ENCODE measurements at regions not wholly inside any gene's neighbourhood (a gene's known extent, or its start where the extent isn't known, plus 50 kb on each side); places are given as distances from the start of the nearest gene placed in this dataset.
"Not testable (repeated sequence)": the region's sequence is repeated elsewhere in the genome, so short reads cannot be mapped to it uniquely, and the experiment has no call there.

DNA sequence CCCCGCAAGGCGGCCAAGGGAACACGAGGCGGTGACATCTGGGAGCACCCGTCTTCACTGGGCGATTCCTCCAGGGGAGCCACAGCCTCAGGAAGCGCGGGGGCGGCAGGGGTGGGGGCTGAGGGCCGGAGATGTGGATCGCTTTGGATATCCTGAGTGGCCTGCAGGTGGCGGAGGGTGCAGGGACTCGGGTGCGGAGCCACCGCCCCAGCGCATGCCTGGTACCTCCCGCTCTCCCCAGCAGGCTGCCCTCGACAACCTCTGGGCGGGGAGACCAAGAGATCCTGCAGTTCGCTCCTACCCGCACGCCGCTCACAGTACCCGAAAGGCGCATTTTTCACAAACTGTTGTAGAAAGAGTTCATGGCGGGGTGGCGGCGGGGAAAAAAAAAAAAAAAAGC lies 162.9 kb upstream of the PRKX start:
- not testable (repeated sequence) for H3K4me3 ChIP-seq (ENCODE audit: control insufficient read depth, low read depth, low read length); DNase-seq (ENCODE audit: low read depth)

DNA sequence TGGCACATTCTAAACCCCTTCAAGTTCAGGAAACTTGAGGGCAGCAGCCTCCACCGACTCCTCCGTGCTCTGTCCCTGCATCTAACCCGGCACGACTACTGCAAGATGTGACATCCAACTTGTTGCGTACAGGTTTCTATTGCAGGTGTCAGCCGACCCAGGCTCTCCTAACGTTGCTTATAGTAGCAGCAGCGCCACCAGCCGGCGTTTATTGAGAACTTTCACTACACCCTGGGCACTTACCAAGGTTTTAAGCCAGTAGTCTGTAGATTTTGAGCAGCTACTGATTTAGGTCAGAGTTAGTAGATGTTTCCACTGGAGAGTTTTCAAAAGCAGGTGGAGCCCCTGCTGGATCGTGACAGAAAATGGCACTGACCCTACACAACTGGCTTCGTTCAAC lies 162.2 kb upstream of the PRKX start:
- not testable (repeated sequence) for H3K4me3 ChIP-seq (ENCODE audit: control insufficient read depth, low read depth, low read length); DNase-seq (ENCODE audit: low read depth)

DNA sequence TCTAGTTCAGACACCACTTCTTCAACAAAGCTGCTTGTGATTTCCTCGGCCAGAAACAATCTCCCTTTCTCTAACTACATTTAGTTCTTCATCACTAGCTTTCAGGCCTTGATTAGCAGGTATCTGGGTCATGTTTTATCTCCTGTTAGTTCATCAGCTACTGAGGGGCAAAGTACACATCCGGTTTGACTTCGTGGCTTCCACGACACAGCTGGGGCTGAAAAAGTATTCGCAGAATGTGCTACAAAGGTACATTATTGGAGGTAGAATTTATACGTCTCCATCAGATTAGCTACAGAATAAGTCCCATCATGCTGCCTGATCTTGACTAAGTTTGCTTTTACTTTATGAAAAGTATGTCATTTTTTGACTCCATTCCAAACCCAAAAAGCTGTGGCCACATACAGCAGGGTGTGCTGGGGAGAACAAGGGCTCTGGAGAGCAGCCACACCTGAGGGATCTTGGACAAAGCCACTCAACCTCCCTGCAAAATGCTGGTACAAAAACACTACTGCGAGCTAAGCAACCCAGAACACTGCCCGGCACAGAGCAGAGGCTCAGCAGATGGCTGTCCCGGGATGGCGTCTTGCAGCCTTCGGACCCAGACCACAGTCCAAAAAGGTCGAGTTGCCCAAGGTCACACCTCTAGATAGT lies 158.9 kb upstream of the PRKX start:
- H3K4me3 ChIP-seq (ENCODE audit: control insufficient read depth, low read depth, low read length); DNase-seq (ENCODE audit: low read depth): not testable (repeated sequence)

DNA sequence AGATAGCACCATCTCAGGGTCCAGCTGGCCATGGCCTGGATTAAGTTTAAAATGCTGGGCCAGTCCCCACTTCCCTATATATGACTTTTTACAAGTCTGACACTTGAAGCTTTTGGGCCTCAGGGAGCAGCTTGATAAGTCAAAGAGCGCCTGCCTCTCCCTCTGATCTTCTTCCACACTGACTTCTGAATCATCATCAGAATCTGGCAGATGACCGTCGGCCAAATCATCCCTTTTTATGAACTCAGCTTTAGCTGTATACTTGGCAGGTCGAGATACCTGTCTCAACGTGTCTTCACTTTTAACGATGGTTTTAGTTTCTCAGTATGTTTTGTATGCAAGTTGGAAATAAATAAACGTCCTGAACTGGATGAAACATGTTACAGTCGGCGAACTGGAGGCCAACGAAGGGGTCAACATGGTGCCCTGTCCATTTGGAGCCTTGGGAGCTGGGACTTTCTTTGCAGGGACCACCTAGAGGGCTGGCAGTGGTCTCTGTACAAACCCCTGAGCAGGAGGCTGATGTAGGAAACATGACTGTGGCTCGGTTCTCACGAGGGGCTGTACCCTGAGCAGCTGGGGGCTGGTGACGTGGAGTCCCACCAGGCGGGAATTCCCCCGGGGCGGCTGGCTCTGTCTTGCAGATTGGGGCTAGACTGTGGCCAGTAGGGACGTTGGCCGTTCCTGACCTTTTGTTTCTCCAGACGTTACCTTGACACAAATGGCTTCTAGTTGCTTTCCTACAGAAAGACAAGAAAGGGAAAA lies 153.8 kb upstream of the PRKX start:
- not testable (repeated sequence) for H3K4me3 ChIP-seq (ENCODE audit: control insufficient read depth, low read depth, low read length)

DNA sequence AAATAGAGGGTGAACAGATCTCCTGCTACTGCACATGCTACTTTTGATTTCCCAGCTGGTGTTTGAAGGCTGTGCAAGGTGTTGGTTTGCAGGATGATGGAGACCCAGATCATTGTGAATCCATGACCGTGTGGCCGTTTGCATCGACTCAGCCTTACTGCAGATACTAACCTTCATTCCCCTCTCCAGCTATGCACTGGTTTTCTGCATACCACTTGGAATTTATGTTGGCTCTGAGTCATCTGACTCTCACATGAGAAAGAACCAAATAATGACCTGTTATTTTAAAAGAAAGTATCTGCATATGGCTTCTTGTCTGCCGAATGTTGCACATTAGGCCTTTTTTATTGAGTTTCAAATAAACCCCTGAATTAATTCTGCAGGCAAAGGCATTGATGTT lies 144.9 kb upstream of the PRKX start:
- not testable (repeated sequence) for DNase-seq (ENCODE audit: low read depth); H3K4me3 ChIP-seq (ENCODE audit: control insufficient read depth, low read depth, low read length)

More for the DNA sequence above, 153.8 kb upstream of the PRKX start:
- DNase-seq (ENCODE audit: low read depth): not testable (repeated sequence)

DNA sequence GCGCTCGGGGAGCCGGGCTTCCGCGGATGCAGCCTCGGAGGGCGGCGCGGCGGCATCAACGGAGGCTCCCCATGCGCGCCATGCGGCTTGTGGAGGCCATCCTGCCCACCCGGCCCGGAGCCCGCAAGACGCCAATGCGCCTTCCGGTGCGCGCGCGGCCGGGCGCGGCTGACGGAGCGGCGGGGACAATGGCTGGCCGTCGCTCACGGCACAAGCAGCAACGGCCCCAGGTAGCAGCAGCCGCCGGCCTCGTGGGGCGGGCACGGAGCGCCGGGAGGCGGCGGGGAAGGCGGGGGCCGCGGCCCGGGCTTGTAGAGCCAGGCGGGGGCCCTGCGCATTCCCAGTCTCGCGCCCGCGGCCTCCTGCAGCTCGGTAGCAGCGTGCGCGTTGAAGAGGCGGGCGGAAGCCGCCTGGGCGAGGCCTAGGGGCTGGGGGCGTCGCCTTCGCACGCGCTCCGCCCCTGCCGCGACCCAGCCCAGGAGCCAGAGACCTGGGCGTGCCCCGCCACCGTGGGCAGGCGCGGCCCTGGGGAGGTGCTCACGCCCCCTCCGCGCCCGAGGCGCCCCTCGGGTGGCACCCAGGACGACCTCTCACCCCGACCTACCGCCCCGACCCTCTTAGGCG lies 130.2 kb upstream of the PRKX start:
- not testable (repeated sequence) for H3K4me3 ChIP-seq (ENCODE audit: control insufficient read depth, low read depth, low read length); DNase-seq (ENCODE audit: low read depth)

DNA sequence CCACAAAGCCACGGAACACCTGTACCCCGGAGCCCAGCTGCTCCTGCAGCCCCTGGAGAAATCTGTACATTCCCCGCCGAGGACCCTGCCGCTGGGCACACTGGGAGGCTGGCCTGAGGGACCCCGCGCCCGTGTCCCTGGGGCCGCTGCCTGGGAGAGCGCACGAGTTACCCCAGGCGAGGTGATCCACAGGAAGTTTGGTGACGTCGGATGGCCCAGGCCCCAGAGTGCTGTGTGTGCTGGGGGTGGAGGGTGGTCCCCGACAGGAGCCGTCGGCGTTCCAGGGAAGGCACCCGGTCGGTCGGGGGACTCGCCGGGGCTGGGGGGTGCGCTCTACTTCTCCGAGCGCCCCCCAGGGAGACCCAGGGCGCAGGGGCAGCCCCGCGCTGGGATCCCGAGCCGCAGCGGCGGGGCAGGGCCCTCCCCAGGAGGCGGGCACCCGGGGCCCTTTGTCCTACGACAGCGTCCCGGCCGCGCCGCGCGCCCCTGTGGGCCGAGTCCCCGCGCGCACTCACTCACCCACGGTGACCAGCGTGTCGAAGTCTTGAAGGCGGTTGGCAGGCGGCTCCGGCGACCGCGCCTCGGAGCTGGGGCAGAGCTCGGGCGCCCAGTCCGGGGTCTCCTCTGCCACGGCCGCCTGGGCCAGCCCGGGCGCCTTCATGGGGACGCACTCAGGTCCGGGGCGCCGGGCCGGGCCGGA lies 129.5 kb upstream of the PRKX start:
- peak overlapping the region; percentile 42 for H3K4me3 ChIP-seq (ENCODE audit: control insufficient read depth, low read depth, low read length)
- DNase-seq (ENCODE audit: low read depth): not testable (repeated sequence)

DNA sequence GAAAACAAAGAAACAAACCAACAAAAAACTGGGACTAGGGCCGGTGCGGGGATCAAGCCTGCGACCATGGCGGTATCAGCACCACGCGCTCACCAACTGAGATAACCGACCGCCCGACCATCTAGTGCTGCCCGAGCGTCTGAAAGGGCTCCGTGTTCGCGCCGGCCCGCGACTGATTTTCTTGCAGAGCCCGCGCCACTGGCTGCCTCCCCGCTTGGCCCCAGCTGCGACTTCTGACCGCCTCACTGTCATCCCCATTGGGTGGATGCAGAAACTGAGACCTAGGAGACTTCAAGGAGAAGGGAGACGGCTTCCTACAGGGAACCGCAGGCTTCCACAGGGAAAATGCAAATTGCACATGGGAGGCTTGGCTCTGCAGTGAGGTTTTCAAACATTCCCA lies 125.3 kb upstream of the PRKX start:
- not testable (repeated sequence) for DNase-seq (ENCODE audit: low read depth); H3K4me3 ChIP-seq (ENCODE audit: control insufficient read depth, low read depth, low read length)

DNA sequence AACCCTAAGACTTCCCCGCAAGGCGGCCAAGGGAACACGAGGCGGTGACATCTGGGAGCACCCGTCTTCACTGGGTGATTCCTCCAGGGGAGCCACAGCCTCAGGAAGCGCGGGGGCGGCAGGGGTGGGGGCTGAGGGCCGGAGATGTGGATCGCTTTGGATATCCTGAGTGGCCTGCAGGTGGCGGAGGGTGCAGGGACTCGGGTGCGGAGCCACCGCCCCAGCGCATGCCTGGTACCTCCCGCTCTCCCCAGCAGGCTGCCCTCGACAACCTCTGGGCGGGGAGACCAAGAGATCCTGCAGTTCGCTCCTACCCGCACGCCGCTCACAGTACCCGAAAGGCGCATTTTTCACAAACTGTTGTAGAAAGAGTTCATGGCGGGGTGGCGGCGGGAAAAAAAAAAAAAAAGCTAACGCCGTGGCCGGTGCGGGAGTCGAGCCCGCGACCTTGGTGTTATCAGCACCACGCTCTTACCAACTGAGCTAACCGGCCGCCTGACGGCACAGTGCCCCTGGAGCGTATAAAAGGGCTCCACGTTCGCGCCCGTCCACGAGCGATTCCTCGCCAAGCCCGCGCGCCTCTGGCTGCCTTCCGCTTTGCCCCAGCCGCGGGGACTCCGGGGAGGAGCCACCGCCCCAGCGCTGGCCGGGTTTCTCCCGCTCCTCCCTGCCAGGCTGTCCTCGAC lies 124.7 kb upstream of the PRKX start:
- DNase-seq (ENCODE audit: low read depth); H3K4me3 ChIP-seq (ENCODE audit: control insufficient read depth, low read depth, low read length): not testable (repeated sequence)

DNA sequence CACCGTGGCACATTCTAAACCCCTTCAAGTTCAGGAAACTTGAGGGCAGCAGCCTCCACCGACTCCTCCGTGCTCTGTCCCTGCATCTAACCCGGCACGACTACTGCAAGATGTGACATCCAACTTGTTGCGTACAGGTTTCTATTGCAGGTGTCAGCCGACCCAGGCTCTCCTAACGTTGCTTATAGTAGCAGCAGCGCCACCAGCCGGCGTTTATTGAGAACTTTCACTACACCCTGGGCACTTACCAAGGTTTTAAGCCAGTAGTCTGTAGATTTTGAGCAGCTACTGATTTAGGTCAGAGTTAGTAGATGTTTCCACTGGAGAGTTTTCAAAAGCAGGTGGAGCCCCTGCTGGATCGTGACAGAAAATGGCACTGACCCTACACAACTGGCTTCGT lies 123.8 kb upstream of the PRKX start:
- not testable (repeated sequence) for H3K4me3 ChIP-seq (ENCODE audit: control insufficient read depth, low read depth, low read length); DNase-seq (ENCODE audit: low read depth)

DNA sequence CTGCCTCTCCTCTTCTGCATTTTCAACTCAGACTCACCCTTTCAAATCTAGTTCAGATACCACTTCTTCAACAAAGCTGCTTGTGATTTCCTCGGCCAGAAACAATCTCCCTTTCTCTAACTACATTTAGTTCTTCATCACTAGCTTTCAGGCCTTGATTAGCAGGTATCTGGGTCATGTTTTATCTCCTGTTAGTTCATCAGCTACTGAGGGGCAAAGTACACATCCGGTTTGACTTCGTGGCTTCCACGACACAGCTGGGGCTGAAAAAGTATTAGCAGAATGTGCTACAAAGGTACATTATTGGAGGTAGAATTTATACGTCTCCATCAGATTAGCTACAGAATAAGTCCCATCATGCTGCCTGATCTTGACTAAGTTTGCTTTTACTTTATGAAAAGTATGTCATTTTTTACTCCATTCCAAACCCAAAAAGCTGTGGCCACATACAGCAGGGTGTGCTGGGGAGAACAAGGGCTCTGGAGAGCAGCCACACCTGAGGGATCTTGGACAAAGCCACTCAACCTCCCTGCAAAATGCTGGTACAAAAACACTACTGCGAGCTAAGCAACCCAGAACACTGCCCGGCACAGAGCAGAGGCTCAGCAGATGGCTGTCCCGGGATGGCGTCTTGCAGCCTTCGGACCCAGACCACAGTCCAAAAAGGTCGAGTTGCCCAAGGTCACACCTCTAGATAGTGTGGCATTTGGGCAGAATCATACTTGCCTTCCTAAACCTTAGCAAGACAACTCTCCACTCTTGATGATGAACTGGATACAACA lies 120.5 kb upstream of the PRKX start:
- DNase-seq (ENCODE audit: low read depth); H3K4me3 ChIP-seq (ENCODE audit: control insufficient read depth, low read depth, low read length): not testable (repeated sequence)

DNA sequence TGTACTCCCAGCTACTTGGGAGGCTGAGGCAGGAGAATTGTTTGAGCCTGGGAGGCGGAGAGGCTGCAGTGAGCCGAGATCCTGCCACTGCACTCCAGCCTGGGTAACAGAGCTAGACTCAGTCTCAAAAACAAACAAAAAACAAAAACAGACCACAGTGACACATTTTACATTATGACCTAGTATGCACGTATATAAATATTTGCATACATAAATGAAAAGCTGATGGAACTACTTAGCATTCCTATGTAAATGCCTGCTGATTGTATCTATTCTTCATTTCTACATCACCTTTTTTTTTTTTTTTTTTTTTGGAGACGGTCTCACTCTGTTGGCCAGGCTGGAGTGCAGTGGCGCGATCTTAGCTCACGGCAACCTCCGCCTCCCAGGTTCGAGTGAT lies 116.6 kb upstream of the PRKX start:
- not testable (repeated sequence) for H3K4me3 ChIP-seq (ENCODE audit: control insufficient read depth, low read depth, low read length); DNase-seq (ENCODE audit: low read depth)

DNA sequence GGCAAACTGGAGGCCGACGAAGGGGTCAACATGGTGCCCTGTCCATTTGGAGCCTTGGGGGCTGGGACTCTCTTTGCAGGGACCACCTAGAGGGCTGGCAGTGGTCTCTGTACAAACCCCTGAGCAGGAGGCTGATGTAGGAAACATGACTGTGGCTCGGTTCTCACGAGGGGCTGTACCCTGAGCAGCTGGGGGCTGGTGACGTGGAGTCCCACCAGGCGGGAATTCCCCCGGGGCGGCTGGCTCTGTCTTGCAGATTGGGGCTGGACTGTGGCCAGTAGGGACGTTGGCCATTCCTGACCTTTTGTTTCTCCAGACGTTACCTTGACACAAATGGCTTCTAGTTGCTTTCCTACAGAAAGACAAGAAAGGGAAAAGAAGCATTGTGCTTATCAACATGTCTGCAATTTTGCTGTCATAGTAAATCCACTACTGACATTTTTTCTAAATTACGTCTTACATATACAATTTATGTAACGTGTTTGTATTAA lies 115.6 kb upstream of the PRKX start:
- not testable (repeated sequence) for DNase-seq (ENCODE audit: low read depth); H3K4me3 ChIP-seq (ENCODE audit: control insufficient read depth, low read depth, low read length)

DNA sequence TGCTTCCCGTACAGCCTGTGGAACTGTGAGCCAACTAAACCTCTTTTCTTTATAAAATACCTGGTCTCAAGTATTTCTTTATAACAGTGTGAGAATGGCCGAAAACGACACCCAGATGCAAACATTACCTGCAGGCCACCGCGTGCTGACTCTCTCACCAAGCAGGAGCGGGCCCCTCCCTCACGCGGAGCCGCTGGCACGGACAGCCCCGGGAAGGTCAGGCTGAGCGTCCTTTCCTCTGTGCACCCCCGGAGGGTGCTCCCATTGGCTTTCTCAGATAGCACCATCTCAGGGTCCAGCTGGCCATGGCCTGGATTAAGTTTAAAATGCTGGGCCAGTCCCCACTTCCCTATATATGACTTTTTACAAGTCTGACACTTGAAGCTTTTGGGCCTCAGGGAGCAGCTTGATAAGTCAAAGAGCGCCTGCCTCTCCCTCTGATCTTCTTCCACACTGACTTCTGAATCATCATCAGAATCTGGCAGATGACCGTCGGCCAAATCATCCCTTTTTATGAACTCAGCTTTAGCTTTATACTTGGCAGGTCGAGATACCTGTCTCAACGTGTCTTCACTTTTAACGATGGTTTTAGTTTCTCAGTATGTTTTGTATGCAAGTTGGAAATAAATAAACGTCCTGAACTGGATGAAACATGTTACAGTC lies 115.1 kb upstream of the PRKX start:
- H3K4me3 ChIP-seq (ENCODE audit: control insufficient read depth, low read depth, low read length); DNase-seq (ENCODE audit: low read depth): not testable (repeated sequence)

DNA sequence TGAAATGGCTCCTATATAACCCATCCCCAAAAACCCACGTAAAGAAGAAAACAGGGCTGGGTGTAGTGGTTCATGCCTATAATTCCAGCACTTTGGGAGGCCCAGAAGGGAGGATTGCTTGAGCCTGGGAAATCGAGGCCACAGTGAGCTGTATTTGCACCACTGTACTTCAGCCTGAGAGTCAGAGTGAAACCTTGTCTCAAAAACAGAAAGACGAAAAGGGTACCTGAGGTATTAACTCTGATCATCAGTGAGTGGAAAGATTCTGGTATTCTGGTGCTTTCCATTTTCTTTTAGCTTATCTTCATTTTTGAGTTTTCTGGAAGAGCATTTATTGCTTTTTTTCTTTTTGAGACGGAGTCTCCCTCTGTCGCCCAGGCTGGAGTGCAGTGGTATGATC lies 110.6 kb upstream of the PRKX start:
- DNase-seq (ENCODE audit: low read depth); H3K4me3 ChIP-seq (ENCODE audit: control insufficient read depth, low read depth, low read length): not testable (repeated sequence)
